ENCODE measurements at regions not wholly inside any gene's neighbourhood (a gene's known extent, or its start where the extent isn't known, plus 50 kb on each side); places are given as distances from the start of the nearest gene placed in this dataset.

DNA sequence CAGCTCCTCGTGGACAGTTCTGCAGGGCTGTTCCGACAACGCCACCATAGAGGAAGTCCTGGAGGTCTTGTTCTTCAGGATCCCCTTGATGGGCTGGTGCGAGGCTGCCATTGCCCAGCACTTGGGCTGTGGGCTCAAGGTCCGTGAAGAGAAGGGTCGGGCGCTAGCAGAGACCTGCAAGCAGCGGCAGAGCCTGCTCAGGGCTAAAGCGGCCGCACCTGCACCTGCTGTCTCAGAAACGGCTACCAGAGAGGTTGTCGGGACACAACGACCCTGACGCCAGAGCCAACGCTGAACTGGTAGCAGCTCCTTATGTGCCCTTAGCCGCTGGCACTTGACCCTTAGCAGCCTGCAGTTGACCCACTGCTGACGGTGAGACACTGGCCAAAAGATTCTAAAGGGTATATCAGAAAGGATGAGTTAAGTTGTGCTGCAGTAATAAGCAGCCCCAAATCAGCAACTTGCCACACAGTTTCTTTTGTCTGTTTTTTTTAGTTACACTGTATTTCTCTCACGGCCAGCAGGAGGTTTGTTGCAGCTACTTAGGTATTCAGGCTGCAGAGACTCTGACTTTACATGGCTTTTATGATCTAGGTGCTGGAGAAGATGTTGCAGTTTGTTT is 55.5 kb upstream of the ST6GAL2 start:
- ATAC-seq: no peak

- no peak for ATAC-seq
Measured at GRCh38 chr2:106943468-106944200, 57.7 kb upstream of the ST6GAL2 start.

- no peak for ATAC-seq
Measured at GRCh38 chr2:106944215-106944614, 58.2 kb upstream of the ST6GAL2 start.

- no peak for ATAC-seq
Measured at GRCh38 chr2:106948540-106948939, 62.6 kb upstream of the ST6GAL2 start.

GRCh38 chr2:106953236-106953635 is 67.3 kb upstream of the ST6GAL2 start:
- no peak for ATAC-seq

GRCh38 chr2:106953779-106954178 is 67.8 kb upstream of the ST6GAL2 start:
- ATAC-seq: peak; percentile 75

DNA sequence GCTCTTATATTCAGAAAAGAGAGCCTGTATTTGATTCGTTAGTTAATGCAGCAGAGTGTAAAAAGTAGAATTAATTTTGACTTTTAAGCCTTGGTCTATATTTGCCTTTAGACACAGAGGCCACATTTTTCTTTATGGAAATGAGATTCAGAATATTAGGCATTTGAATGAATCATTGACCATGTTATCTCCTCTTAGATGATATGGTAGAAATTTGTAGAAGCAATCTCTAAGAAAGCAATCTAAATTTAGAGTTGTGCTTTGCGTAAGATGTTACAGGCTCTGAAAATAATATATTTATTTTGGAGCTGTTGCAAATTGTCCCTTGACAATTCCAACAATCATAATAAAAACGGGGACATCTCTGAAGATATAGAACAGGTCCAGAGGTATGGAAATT is 68.3 kb upstream of the ST6GAL2 start:
- ATAC-seq: no peak

DNA sequence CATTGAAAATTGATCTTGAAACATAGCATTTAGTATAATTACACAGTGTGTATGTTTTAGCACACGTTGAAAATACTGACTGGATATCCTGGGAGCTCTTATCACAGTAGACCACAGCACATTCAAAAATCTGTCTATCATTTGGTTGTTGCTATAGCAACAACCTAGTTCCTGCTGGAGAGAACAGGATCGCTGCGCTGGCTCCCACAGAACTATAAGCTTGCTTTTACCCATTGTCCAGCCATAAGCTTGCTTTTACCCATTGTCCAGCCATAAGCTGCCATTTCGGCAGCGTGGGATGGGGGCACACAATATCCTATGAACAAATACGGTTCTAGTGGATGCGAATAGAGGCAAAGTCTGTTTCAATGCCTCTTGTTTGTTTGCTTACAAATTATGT is 70.4 kb upstream of the ST6GAL2 start:
- ATAC-seq: no peak

DNA sequence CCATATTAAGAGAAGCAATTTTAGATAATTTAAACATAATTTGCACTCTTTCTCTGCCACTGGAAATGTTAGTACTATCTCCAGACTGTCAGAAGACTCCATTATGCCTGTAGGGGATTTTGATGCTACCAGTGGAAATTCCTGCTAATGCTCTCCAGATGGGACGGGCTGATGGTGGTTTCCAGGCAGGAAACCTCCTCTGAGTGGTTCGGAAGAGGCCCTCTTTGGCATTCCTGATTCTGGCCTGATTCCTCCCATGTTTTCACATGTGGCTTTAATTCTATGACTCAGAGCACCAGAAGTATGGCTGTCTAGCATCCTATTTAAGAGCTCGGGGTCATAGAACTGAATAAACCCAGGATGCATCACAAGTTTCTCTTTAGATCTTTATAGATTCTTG is 70.9 kb upstream of the ST6GAL2 start:
- no peak for ATAC-seq

- ATAC-seq: no peak
Measured at GRCh38 chr2:106959975-106960682, 74.2 kb upstream of the ST6GAL2 start.

DNA sequence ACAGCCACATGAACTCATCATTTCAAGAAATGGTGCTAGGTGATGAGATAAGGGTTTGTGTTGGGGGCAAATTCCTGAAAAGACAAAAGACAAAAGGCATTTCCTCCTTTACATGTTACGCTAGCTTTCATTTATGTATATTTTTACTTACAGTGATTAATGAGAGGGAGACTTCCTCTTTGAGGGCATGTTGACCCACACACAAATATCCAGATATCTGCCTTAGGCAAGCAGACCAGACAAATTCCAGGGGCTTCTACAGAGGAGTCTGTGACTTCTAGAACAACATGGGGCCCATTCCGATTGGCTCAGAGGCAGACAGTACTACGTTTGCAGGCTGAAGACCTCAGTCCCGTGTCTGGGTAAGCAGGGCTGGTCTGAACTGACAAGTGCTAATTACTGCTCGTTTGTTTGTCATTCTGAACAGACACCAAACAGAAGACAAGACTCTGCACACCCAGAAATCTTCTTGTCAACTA is 74.8 kb upstream of the ST6GAL2 start:
- no peak for ATAC-seq

- ATAC-seq: no peak
Measured at GRCh38 chr2:106961328-106961727, 75.4 kb upstream of the ST6GAL2 start.

DNA sequence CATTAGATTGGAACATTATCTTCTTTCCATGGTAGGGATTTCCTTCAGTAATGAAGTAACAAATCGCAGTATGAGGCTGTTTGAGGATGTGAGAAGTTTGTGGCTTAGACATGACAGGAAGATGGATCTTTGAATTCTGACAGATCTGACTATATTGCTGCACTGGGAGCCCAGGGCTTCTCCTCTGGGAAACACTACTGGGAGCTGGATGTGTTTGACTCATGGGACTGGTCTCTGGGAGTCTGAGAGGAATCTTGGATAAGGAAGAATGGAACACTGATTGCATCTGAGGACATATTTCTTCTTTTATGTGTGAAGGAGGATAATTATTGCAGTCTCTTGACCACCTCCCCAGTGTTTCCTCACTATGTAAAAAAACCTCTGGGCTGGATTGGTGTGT is 77.2 kb upstream of the ST6GAL2 start:
- no peak for ATAC-seq

DNA sequence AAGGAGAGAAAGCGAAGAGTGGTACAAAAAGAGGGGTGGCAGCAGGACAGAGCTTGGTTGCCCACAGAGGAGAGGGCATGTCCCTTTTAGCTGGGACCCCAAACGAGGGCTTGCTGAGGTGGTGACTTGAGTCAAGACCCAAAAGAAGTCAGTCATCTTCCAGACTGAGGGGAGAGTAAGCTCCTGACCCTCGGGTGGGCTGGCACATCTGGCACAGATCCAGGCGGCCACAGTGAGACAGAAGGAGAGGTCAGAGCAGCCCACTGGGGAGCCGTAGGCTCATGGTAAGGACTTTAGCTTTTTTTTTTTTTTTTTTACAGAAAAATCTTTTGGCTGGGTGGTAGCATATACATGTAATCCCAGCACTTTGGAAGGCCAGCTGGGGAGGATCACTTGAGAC is 77.9 kb upstream of the ST6GAL2 start:
- ATAC-seq: no peak

DNA sequence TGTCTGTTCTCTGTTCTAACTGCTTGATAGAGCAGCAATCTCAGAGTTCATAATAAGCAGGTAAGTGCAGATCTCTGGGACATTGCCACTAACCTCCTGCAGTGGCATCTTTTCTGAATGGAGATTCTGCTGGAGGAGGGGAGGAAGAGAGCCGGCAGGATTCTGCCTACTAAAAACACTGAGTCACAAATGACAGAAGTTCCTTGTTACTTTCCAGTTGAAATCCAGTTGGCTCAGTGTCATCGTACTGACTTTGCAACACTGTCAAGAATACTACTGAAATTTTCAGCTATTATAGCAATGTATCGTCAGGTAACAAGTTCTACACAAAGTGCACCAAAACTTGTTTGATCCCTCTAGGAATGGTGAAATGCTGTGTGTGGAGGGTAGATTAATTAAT is 79.6 kb upstream of the ST6GAL2 start:
- ATAC-seq: no peak

DNA sequence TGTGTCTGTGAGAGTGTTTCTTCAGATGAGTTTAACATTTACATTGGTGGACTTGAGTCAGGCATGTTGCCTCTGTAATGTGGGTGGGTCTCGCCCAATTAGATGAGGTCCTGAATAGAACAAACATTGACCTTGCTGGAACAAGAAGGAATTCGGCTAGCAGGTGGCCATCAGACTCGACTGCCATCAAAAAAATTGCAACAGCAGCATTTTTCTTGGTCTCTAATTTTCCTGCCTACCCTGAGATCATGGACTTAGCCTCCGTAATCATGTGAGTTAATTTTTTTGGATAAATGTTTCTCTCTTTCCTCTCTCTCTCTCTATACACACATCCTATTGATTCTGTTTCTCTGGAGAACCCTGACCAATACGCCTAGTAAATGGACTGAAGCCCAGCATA is 83.8 kb upstream of the ST6GAL2 start:
- ATAC-seq: no peak

DNA sequence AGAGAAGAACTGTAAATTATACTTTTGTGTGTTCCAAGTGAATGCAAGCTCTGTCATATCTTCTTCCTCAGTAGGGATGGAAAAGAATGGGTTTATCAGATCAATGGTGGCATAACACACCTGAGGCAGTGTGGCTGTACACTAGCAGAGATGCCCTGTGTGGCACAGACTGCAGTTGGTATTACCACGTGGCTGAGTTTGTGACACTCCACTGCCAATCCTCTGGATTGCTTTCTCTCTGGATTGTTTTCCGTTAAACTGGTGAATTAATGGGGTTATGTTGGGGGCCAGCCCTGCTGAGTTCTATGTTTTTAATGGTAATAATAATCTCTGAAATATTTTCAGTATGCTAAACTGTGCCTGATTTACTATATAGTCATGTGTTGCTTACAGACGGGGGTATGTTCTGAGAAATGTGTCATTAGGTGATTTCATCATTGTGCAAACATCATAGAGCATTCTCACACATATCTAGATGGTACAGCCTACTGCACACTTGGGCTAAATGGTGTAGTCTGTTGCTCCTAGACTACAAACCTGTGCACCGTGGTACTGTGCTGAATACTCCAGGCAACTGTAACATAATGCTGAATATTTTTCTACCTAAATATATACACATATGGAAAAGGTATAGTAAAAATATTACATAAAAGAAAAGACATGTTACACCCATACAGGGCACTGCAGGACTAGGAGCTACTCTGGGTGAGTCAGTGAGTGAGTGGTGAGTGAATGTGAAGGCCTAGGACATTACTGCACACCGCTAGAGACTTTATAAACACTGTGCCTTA is 84.7 kb upstream of the ST6GAL2 start:
- peak; percentile 56 for ATAC-seq

DNA sequence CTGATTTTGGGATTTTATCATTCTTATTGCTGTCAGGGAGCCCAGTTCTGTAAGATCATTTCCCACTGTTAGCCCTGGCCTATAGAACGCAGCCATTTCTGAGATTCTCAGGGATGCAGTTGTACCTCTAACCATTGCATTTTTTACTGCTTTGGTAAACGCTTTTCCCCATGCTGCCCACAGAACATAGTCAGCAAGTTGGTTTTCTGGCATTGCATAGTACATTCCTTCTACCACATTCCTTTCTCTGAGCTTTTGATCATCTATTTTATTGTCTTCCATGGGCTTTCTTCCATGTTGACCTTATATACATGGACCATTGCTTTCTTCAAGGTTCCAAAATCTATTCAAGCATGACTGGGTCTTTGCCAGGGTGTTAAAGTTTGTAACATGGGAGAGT is 86.8 kb upstream of the ST6GAL2 start:
- ATAC-seq: no peak

GRCh38 chr2:106974891-106975290 is 88.9 kb upstream of the ST6GAL2 start:
- ATAC-seq: no peak

DNA sequence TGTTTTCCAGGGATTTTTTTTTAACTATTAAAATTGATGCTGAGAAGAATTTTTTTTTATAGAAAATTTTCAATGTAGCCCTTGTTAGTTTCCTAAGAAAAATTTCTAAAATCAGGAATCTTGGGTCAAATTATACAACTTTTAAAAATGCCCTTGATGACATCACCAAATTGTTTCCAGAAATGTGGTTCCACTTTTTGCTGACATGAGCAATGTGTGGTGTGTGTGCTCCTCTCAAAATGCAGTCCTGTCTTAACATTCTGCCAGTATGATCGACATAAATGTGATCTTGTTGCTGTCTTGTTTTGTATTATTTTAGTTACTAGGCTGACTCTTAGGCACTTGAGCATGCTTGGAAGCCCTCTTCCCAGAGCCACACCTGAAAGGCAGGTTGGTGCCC is 89.7 kb upstream of the ST6GAL2 start:
- ATAC-seq: no peak

DNA sequence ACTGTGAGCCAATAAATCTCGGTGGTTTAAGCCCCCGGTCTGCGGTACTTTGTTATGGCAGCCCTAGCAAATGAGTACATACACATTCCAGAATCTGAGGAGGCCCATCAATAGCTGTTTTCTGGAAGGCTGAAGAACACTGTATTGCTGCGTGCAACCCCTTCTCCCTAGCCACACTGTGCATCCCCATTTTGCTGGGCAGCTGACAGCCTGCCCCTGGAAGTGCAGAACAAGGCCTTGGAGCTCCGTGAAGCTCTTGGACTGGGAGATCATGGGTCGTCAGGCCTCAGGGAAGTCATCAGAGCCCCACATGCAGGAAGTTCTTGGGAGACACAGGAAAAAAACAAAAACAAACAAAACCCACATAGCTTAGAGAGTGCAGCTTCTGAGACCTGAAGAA is 90.6 kb upstream of the ST6GAL2 start:
- no peak for ATAC-seq

GRCh38 chr2:106977717-106978116 is 91.8 kb upstream of the ST6GAL2 start:
- no peak for ATAC-seq

- no peak for ATAC-seq
Measured at GRCh38 chr2:106978647-106979046, 92.7 kb upstream of the ST6GAL2 start.
